Neural crest cell (in vitro differentiated cells): ENCODE measurements at regions not wholly inside any gene's neighbourhood (a gene's known extent, or its start where the extent isn't known, plus 50 kb on each side); places are given as distances from the start of the nearest gene placed in this dataset.

ENCODE experiments used
- DNase-seq: peaks from one replicate; pipeline ENCODE4 v3.0.0; 2021; ENCODE audit warnings: low read depth, mixed read lengths, low spot score
- H3K27ac Mint-ChIP-seq: one replicate; pipeline ENCODE4 v1.8.0; 2021; ENCODE audit warnings: mild to moderate bottlenecking, mixed read lengths; ENCODE audit not compliant: unreplicated experiment
- H3K27me3 Mint-ChIP-seq: 2 replicates; pipeline ENCODE4 v1.8.0; 2021; ENCODE audit warnings: low read depth, mild to moderate bottlenecking, mixed read lengths
- H3K36me3 Mint-ChIP-seq: 2 replicates; pipeline ENCODE4 v1.8.0; 2021; ENCODE audit warnings: low read depth, mild to moderate bottlenecking, mixed read lengths
- H3K4me1 Mint-ChIP-seq: 2 replicates; pipeline ENCODE4 v1.8.0; 2021; ENCODE audit warnings: mixed read lengths
- H3K4me3 Mint-ChIP-seq: one replicate; pipeline ENCODE4 v1.8.0; 2021; ENCODE audit warnings: mild to moderate bottlenecking, mixed read lengths
- H3K9me3 Mint-ChIP-seq: 2 replicates; pipeline ENCODE4 v1.8.0; 2021; ENCODE audit warnings: mixed read lengths
- TF ChIP-seq, protein P1 (sequence below): fragments of 200-600 bp; sonication (generic); conservative IDR thresholded peaks from 2 replicates; pipeline ENCODE4 v1.5.0; 2021; ENCODE audit warnings: antibody characterized with exemption, mild to moderate bottlenecking

- Mint-ChIP-seq H3K36me3 (no peaks in the 10 kb centered on the region), H3K4me1 (peaks cover 14% of the 10 kb centered on the region), H3K27me3 (no peaks in the 10 kb centered on the region), H3K4me3 (no peak overlapping the region), H3K27ac (no peak overlapping the region), H3K9me3 (no peaks in the 10 kb centered on the region)
- TF ChIP-seq, protein P1, sequence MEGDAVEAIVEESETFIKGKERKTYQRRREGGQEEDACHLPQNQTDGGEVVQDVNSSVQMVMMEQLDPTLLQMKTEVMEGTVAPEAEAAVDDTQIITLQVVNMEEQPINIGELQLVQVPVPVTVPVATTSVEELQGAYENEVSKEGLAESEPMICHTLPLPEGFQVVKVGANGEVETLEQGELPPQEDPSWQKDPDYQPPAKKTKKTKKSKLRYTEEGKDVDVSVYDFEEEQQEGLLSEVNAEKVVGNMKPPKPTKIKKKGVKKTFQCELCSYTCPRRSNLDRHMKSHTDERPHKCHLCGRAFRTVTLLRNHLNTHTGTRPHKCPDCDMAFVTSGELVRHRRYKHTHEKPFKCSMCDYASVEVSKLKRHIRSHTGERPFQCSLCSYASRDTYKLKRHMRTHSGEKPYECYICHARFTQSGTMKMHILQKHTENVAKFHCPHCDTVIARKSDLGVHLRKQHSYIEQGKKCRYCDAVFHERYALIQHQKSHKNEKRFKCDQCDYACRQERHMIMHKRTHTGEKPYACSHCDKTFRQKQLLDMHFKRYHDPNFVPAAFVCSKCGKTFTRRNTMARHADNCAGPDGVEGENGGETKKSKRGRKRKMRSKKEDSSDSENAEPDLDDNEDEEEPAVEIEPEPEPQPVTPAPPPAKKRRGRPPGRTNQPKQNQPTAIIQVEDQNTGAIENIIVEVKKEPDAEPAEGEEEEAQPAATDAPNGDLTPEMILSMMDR: no peak
- no peak for DNase-seq
Measured at GRCh38 chr9:135286961-135287360, 192.6 kb upstream of the PPP1R26 start.

GRCh38 chr9:135287627-135288026, 192.0 kb upstream of the PPP1R26 start:
- no peak for DNase-seq
- no peaks in the 10 kb centered on the region for H3K36me3 Mint-ChIP-seq
- no peak overlapping the region for H3K27ac Mint-ChIP-seq
- no peaks in the 10 kb centered on the region for H3K27me3 Mint-ChIP-seq
- H3K4me3 Mint-ChIP-seq: no peak overlapping the region
- TF ChIP-seq, protein P1: no peak
- peaks cover 14% of the 10 kb centered on the region for H3K4me1 Mint-ChIP-seq
- no peaks in the 10 kb centered on the region for H3K9me3 Mint-ChIP-seq

- H3K36me3 Mint-ChIP-seq: no peaks in the 10 kb centered on the region
- H3K4me1 Mint-ChIP-seq: peaks cover 14% of the 10 kb centered on the region
- H3K4me3 Mint-ChIP-seq: no peak overlapping the region
- H3K9me3 Mint-ChIP-seq: no peaks in the 10 kb centered on the region
- DNase-seq: no peak
- H3K27me3 Mint-ChIP-seq: no peaks in the 10 kb centered on the region
- no peak overlapping the region for H3K27ac Mint-ChIP-seq
- TF ChIP-seq, protein P1: no peak
Measured at GRCh38 chr9:135288054-135288453, 191.5 kb upstream of the PPP1R26 start.

DNA sequence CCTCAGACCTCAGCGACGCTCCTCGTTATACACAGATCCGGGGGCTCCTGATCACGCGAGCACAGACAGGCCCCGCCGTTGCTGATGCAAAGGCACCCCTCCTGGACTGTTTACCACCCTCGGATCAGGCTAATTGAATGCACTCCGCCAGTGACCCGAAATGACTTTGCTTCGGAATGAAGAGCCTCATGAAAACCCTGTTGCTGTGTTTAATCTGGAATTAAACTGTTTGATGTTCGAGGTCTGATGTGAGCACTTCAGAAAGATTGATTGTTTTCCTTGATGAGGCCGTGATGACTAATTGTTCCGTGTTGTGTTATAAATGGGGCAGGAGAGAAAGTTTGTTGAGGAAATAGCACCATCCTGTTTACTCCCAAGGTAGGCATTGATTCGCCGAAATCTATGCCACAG, 190.5 kb upstream of the PPP1R26 start:
- Mint-ChIP-seq H3K27me3 (no peaks in the 10 kb centered on the region), H3K4me3 (no peak overlapping the region), H3K27ac (peak overlapping the region; percentile 64), H3K36me3 (no peaks in the 10 kb centered on the region), H3K4me1 (peaks cover 14% of the 10 kb centered on the region), H3K9me3 (no peaks in the 10 kb centered on the region)
- TF ChIP-seq, protein P1: no peak
- no peak for DNase-seq

GRCh38 chr9:135290086-135290485, 189.5 kb upstream of the PPP1R26 start:
- no peak for DNase-seq
- H3K4me1 Mint-ChIP-seq: peaks cover 14% of the 10 kb centered on the region
- H3K4me3 Mint-ChIP-seq: no peak overlapping the region
- no peak overlapping the region for H3K27ac Mint-ChIP-seq
- no peaks in the 10 kb centered on the region for H3K27me3 Mint-ChIP-seq
- no peaks in the 10 kb centered on the region for H3K36me3 Mint-ChIP-seq
- H3K9me3 Mint-ChIP-seq: no peaks in the 10 kb centered on the region
- TF ChIP-seq, protein P1: no peak

- no peaks in the 10 kb centered on the region for H3K9me3 Mint-ChIP-seq
- DNase-seq: no peak
Measured at GRCh38 chr9:135290566-135290965, 189.0 kb upstream of the PPP1R26 start.

More at GRCh38 chr9:135290566-135290965, 189.0 kb upstream of the PPP1R26 start:
- peaks cover 14% of the 10 kb centered on the region for H3K4me1 Mint-ChIP-seq
- no peak overlapping the region for H3K4me3 Mint-ChIP-seq
- H3K27me3 Mint-ChIP-seq: no peaks in the 10 kb centered on the region
- TF ChIP-seq, protein P1: no peak
- no peak overlapping the region for H3K27ac Mint-ChIP-seq
- no peaks in the 10 kb centered on the region for H3K36me3 Mint-ChIP-seq
